RWPE1 (cell line): ENCODE measurements at regions not wholly inside any gene's neighbourhood (a gene's known extent, or its start where the extent isn't known, plus 50 kb on each side); places are given as distances from the start of the nearest gene placed in this dataset.

Source experiments
- CTCF ChIA-PET: fragments of 350-600 bp; sonication (Branson Sonifier 250); formaldehyde crosslinking; extraction: SDS; loops from one replicate; lab custom pipeline; 2021; lab: Yijun Ruan, JAX
- POLR2A ChIA-PET: fragments of 400-600 bp; formaldehyde crosslinking; extraction: SDS; loops from one replicate; lab custom pipeline; 2020; ENCODE audit warnings: antibody characterized with exemption; ENCODE audit not compliant: low non-redundant PET; lab: Yijun Ruan, JAX
- DNase-seq: peaks from one replicate; pipeline ENCODE4 v3.0.0; 2012; ENCODE audit warnings: low spot score
- H3K27ac ChIP-seq: fragments of 450-650 bp; 2 replicates; pipeline ENCODE4 v1.5.1; 2017
- CTCF ChIP-seq: fragments of 450-650 bp; conservative IDR thresholded peaks from 2 replicates; pipeline ENCODE4 v1.5.1; 2017; ENCODE audit warnings: low read depth, mild to moderate bottlenecking

- ChIA-PET POLR2A (no interaction called here), CTCF (no interaction called here)
- H3K27ac ChIP-seq = no peak overlapping the region
- no peak for TF ChIP-seq CTCF
- no peak for DNase-seq
Observed at GRCh38 chr18:21928925-21929324, 188.3 kb downstream of the MIB1 start.

GRCh38 chr18:21930177-21930576 lies 189.6 kb downstream of the MIB1 start:
- H3K27ac ChIP-seq = no peak overlapping the region
- CTCF ChIA-PET = no interaction called here
- no peak for DNase-seq
- TF ChIP-seq CTCF = no peak
- POLR2A ChIA-PET = no interaction called here

- no peak overlapping the region for H3K27ac ChIP-seq
- POLR2A ChIA-PET = no interaction called here
- CTCF ChIA-PET = interaction anchor here (1.2 kb wide), 1 partner anchor 82 kb away, joined by 4 read pairs; no protein-coding TSS in a partner anchor
- no peak for DNase-seq
- TF ChIP-seq CTCF = no peak
Observed at GRCh38 chr18:21933931-21934765, 193.6 kb downstream of the MIB1 start.

GRCh38 chr18:21934766-21935015 lies 194.1 kb downstream of the MIB1 start:
- ChIA-PET POLR2A (no interaction called here), CTCF (no interaction called here)
- TF ChIP-seq CTCF = no peak
- no peak for DNase-seq
- no peak overlapping the region for H3K27ac ChIP-seq

GRCh38 chr18:21943456-21943855 lies 202.9 kb downstream of the MIB1 start:
- ChIA-PET CTCF (no interaction called here), POLR2A (no interaction called here)
- H3K27ac ChIP-seq = no peak overlapping the region
- DNase-seq = no peak
- TF ChIP-seq CTCF = no peak

GRCh38 chr18:21949326-21950015 lies 208.9 kb downstream of the MIB1 start:
- ChIA-PET CTCF (interaction anchor here (0.7 kb wide), 1 partner anchor 19 kb away, joined by 3 read pairs; no protein-coding TSS in a partner anchor), POLR2A (no interaction called here)
- DNase-seq = no peak
- TF ChIP-seq CTCF = no peak
- H3K27ac ChIP-seq = no peak overlapping the region
